Liver (tissue), 8 donors: ENCODE measurements at regions not wholly inside any gene's neighbourhood (a gene's known extent, or its start where the extent isn't known, plus 50 kb on each side); places are given as distances from the start of the nearest gene placed in this dataset.
"Not testable (repeated sequence)": the region's sequence is repeated elsewhere in the genome, so short reads cannot be mapped to it uniquely, and the experiment has no call there.

Experiments used
- DNase-seq: peaks from one replicate; pipeline ENCODE4 v3.0.0-alpha.2; 2017; ENCODE audit warnings: low spot score
- H3K27ac ChIP-seq, 2 donors: one replicate each; pipeline ENCODE4 v1.7.0; 2013; ENCODE audit warnings: inconsistent platforms in 2 of 2, low read length in 2 of 2, control low read depth in 1 of 2, low read depth in 1 of 2, mild to moderate bottlenecking in 1 of 2
- H3K27me3 ChIP-seq, 4 donors: one replicate each; pipeline versions ENCODE4 v1.6.1 to v1.7.0; 2013; ENCODE audit warnings: low read length in 3 of 4, inconsistent platforms in 1 of 4, mild to moderate bottlenecking in 1 of 4, moderate library complexity in 1 of 4; ENCODE audit not compliant: control insufficient read depth in 4 of 4, insufficient read depth in 4 of 4
- H3K36me3 ChIP-seq, 4 donors: one replicate each; pipeline versions ENCODE4 v1.6.1 to v1.7.0; 2013; ENCODE audit warnings: low read length in 3 of 4, mild to moderate bottlenecking in 3 of 4, low read depth in 1 of 4, moderate library complexity in 1 of 4; ENCODE audit not compliant: control insufficient read depth in 4 of 4, insufficient read depth in 3 of 4
- H3K4me1 ChIP-seq, 4 donors: one replicate each; pipeline versions ENCODE4 v1.6.1 to v1.7.0; 2013; ENCODE audit warnings: low read length in 3 of 4, mild to moderate bottlenecking in 3 of 4, moderate library complexity in 1 of 4; ENCODE audit not compliant: control insufficient read depth in 4 of 4, insufficient read depth in 4 of 4
- H3K4me3 ChIP-seq, 3 donors: one replicate each; pipeline versions ENCODE4 v1.6.1 to v1.7.0; 2013; ENCODE audit warnings: low read length in 3 of 3, control low read depth in 1 of 3, low read depth in 1 of 3, mild to moderate bottlenecking in 1 of 3
- H3K9ac ChIP-seq, 2 donors: one replicate each; pipeline ENCODE4 v1.7.0; 2013; ENCODE audit warnings: low read length in 2 of 2, mild to moderate bottlenecking in 2 of 2, moderate library complexity in 2 of 2, control low read depth in 1 of 2, low read depth in 1 of 2
- H3K9me3 ChIP-seq, 4 donors: one replicate each; pipeline versions ENCODE4 v1.6.1 to v1.7.0; 2013; ENCODE audit warnings: low read length in 3 of 4; ENCODE audit not compliant: control insufficient read depth in 4 of 4
- FOXA1 ChIP-seq: IDR thresholded peaks from 2 replicates; pipeline ENCODE4 v1.6.1; 2016; ENCODE audit warnings: antibody characterized with exemption
- FOXA2 ChIP-seq: IDR thresholded peaks from 2 replicates; pipeline ENCODE4 v1.6.1; 2016; ENCODE audit warnings: antibody characterized with exemption
- GABPA ChIP-seq, 2 donors: IDR thresholded peaks in 1 of 2; conservative IDR thresholded peaks in 1 of 2; 2 replicates each; pipeline ENCODE4 v1.6.1; 2016; ENCODE audit warnings: antibody characterized with exemption in 2 of 2, mild to moderate bottlenecking in 1 of 2, moderate library complexity in 1 of 2
- HNF4A ChIP-seq, 2 donors: conservative IDR thresholded peaks; 2 replicates each; pipeline ENCODE4 v1.6.1; 2016; ENCODE audit warnings: antibody characterized with exemption in 2 of 2, mild to moderate bottlenecking in 2 of 2
- HNF4G ChIP-seq: IDR thresholded peaks from 2 replicates; pipeline ENCODE4 v1.6.1; 2016; ENCODE audit warnings: antibody characterized with exemption
- NR2F2 ChIP-seq: IDR thresholded peaks from 2 replicates; pipeline ENCODE4 v1.6.1; 2016; ENCODE audit warnings: antibody characterized with exemption
- RAD21 ChIP-seq, 2 donors: IDR thresholded peaks; 2 replicates each; pipeline ENCODE4 v1.6.1; 2016; ENCODE audit warnings: antibody characterized with exemption in 2 of 2, mild to moderate bottlenecking in 2 of 2
- RXRA ChIP-seq, 2 donors: IDR thresholded peaks; 2 replicates each; pipeline ENCODE4 v1.6.1; 2017 to 2018; ENCODE audit warnings: antibody characterized with exemption in 2 of 2, mild to moderate bottlenecking in 1 of 2
- SP1 ChIP-seq: IDR thresholded peaks from 2 replicates; pipeline ENCODE4 v1.6.1; 2018; ENCODE audit warnings: antibody characterized with exemption, mild to moderate bottlenecking
- TAF1 ChIP-seq: conservative IDR thresholded peaks from 2 replicates; pipeline ENCODE4 v1.6.1; 2016; ENCODE audit warnings: antibody characterized with exemption, mild to moderate bottlenecking
- YY1 ChIP-seq: IDR thresholded peaks from 2 replicates; pipeline ENCODE4 v1.6.1; 2016; ENCODE audit warnings: antibody characterized with exemption, mild to moderate bottlenecking
- WGBS: extraction: QIAGEN DNeasy Blood & Tissue Kit; methylation state at CpG from one replicate; pipeline ENCODE4 v1.1.7; 2013; 5-methylcytosine and 5-hydroxymethylcytosine counted together
- TF ChIP-seq, protein P1 (sequence below): IDR thresholded peaks from 2 replicates; pipeline ENCODE4 v1.6.1; 2016; ENCODE audit warnings: antibody characterized with exemption, mild to moderate bottlenecking
- TF ChIP-seq, protein P2 (sequence below): fragments of 150-350 bp; IDR thresholded peaks from 2 replicates; pipeline ENCODE4 v1.5.1; 2017; ENCODE audit warnings: improper control_type of control experiment, low read depth, low read length; ENCODE audit not compliant: missing input control
- TF ChIP-seq, protein P3 (sequence below): IDR thresholded peaks from 2 replicates; pipeline ENCODE4 v1.6.1; 2016; ENCODE audit warnings: antibody characterized with exemption
- TF ChIP-seq, protein P4 (sequence below): IDR thresholded peaks from 2 replicates; pipeline ENCODE4 v1.6.1; 2016; ENCODE audit warnings: antibody characterized with exemption
- donor health status: healthy.
- donor health status: healthy.
- donor health status: healthy.
- donor health status: healthy.
- donor health status: healthy.

DNA sequence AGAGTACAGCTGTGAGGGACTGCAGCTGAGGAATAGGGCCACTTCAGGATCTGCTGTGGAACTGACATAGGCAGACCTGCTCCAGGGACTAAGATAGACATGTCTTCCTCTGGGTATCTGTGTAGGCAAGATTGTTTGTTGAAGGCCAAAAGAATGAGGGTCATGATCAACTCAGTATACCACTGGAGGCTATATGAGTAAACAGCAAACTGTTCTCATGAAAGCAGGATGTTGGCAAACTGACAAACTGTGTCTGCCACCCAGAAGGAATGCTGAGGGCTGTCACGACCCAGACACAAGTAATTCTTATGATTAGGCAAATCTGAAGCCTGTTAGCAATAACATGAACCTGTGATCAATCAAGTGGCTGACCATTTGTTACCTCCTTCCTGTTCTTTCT is 910.5 kb downstream of the TLE4 start:
- H3K9ac ChIP-seq, H3K27me3 ChIP-seq, H3K27ac ChIP-seq, DNase-seq, H3K4me1 ChIP-seq, H3K4me3 ChIP-seq, H3K36me3 ChIP-seq: not testable (repeated sequence)
- peaks cover 0 to 13% (median 6%) of the 10 kb centered on the region in 4 donors for H3K9me3 ChIP-seq
- WGBS = 55% methylated on average over 1 of the region's 1 CpG

DNA sequence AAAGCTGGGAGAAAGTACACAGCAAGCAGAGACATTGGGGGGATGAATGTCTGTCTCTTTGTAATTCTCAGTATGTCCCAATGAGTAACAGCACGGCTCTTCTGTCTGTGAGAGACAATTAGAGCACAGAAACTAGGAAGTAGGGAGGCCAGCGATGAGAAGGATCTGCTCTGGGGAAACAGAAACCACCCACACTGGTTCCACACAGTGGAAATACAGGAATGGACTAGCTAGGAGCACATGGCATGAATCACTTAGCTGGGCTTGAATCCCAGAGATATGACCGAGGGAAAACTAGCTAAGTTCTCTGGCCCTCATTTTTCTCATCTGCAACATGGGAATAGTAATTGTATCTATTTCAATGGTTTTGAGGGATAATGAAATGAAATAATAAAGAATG is 895.9 kb downstream of the TLE4 start:
- Histone ChIP-seq H3K9me3 (no peaks in the 10 kb centered on the region), H3K4me3 (no peak overlapping the region), H3K36me3 (no peaks in the 10 kb centered on the region), H3K9ac (no peak overlapping the region), H3K27ac (no peak overlapping the region), H3K27me3 (no peaks in the 10 kb centered on the region), H3K4me1 (no peaks in the 10 kb centered on the region)
- WGBS = 70% methylated on average over 3 of the region's 3 CpGs
- DNase-seq = no peak
- TF ChIP-seq, protein P1, sequence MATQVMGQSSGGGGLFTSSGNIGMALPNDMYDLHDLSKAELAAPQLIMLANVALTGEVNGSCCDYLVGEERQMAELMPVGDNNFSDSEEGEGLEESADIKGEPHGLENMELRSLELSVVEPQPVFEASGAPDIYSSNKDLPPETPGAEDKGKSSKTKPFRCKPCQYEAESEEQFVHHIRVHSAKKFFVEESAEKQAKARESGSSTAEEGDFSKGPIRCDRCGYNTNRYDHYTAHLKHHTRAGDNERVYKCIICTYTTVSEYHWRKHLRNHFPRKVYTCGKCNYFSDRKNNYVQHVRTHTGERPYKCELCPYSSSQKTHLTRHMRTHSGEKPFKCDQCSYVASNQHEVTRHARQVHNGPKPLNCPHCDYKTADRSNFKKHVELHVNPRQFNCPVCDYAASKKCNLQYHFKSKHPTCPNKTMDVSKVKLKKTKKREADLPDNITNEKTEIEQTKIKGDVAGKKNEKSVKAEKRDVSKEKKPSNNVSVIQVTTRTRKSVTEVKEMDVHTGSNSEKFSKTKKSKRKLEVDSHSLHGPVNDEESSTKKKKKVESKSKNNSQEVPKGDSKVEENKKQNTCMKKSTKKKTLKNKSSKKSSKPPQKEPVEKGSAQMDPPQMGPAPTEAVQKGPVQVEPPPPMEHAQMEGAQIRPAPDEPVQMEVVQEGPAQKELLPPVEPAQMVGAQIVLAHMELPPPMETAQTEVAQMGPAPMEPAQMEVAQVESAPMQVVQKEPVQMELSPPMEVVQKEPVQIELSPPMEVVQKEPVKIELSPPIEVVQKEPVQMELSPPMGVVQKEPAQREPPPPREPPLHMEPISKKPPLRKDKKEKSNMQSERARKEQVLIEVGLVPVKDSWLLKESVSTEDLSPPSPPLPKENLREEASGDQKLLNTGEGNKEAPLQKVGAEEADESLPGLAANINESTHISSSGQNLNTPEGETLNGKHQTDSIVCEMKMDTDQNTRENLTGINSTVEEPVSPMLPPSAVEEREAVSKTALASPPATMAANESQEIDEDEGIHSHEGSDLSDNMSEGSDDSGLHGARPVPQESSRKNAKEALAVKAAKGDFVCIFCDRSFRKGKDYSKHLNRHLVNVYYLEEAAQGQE = no peak
- no peak for TF ChIP-seq HNF4G

DNA sequence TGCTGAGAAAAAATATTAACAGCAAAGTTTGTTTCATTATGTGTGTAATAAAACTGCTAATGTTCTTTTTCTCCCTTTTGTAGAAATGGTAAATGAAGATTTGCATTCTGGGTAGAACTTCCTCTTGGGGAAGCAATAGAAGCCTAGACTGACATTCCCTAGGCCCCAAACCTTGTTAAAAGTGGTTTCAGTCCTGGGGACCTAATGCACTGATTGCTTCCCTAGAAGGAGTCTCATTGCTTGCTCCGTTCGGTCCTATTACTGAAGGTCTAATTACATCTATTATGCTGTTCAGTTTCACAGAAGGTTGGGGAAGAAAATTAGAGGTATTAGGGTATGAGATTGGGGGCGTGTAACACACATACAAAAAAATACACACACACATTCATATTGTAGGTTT is 893.8 kb downstream of the TLE4 start:
- Histone ChIP-seq H3K4me1 (no peaks in the 10 kb centered on the region), H3K9me3 (no peaks in the 10 kb centered on the region), H3K9ac (no peak overlapping the region), H3K36me3 (no peaks in the 10 kb centered on the region), H3K27me3 (no peaks in the 10 kb centered on the region), H3K27ac (no peak overlapping the region), H3K4me3 (no peak overlapping the region)
- no peak for DNase-seq
- 82% methylated on average over 3 of the region's 3 CpGs for WGBS
- TF ChIP-seq FOXA2 (no peak), YY1 (no peak), RAD21 (IDR thresholded peaks at IDR 0.05) (no peak), SP1 (no peak), GABPA (IDR thresholded peaks at IDR 0.05 in 1 of 2, conservative IDR thresholded peaks at IDR 0.05 in 1 of 2) (no peak), RXRA (IDR thresholded peaks at IDR 0.05) (no peak), NR2F2 (no peak), HNF4A (conservative IDR thresholded peaks at IDR 0.05) (no peak), TAF1 (no peak), HNF4G (no peak), FOXA1 (no peak)
- TF ChIP-seq, protein P2, sequence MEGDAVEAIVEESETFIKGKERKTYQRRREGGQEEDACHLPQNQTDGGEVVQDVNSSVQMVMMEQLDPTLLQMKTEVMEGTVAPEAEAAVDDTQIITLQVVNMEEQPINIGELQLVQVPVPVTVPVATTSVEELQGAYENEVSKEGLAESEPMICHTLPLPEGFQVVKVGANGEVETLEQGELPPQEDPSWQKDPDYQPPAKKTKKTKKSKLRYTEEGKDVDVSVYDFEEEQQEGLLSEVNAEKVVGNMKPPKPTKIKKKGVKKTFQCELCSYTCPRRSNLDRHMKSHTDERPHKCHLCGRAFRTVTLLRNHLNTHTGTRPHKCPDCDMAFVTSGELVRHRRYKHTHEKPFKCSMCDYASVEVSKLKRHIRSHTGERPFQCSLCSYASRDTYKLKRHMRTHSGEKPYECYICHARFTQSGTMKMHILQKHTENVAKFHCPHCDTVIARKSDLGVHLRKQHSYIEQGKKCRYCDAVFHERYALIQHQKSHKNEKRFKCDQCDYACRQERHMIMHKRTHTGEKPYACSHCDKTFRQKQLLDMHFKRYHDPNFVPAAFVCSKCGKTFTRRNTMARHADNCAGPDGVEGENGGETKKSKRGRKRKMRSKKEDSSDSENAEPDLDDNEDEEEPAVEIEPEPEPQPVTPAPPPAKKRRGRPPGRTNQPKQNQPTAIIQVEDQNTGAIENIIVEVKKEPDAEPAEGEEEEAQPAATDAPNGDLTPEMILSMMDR = no peak
- TF ChIP-seq, protein P3, sequence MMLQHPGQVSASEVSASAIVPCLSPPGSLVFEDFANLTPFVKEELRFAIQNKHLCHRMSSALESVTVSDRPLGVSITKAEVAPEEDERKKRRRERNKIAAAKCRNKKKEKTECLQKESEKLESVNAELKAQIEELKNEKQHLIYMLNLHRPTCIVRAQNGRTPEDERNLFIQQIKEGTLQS = no peak
- TF ChIP-seq, protein P4, sequence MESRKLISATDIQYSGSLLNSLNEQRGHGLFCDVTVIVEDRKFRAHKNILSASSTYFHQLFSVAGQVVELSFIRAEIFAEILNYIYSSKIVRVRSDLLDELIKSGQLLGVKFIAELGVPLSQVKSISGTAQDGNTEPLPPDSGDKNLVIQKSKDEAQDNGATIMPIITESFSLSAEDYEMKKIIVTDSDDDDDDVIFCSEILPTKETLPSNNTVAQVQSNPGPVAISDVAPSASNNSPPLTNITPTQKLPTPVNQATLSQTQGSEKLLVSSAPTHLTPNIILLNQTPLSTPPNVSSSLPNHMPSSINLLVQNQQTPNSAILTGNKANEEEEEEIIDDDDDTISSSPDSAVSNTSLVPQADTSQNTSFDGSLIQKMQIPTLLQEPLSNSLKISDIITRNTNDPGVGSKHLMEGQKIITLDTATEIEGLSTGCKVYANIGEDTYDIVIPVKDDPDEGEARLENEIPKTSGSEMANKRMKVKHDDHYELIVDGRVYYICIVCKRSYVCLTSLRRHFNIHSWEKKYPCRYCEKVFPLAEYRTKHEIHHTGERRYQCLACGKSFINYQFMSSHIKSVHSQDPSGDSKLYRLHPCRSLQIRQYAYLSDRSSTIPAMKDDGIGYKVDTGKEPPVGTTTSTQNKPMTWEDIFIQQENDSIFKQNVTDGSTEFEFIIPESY = no peak
- TF ChIP-seq, protein P1 = no peak
